Suprapubic skin (tissue), 4 donors: ENCODE measurements at regions not wholly inside any gene's neighbourhood (a gene's known extent, or its start where the extent isn't known, plus 50 kb on each side); places are given as distances from the start of the nearest gene placed in this dataset.

Experiments
- DNase-seq, 2 donors: peaks; one replicate each; pipeline ENCODE4 v3.0.0-alpha.2; 2019; ENCODE audit warnings: low spot score in 2 of 2
- H3K27ac ChIP-seq: fragments of 200-600 bp; sonication (generic); one replicate; pipeline ENCODE4 v1.5.1; 2019
- H3K27me3 ChIP-seq: fragments of 200-600 bp; sonication (generic); one replicate; pipeline ENCODE4 v1.5.1; 2019
- H3K36me3 ChIP-seq: fragments of 200-600 bp; sonication (generic); one replicate; pipeline ENCODE4 v1.5.1; 2019
- H3K4me1 ChIP-seq: fragments of 200-600 bp; sonication (generic); one replicate; pipeline ENCODE4 v1.5.1; 2019
- H3K4me3 ChIP-seq: fragments of 200-600 bp; sonication (generic); one replicate; pipeline ENCODE4 v1.5.1; 2019; ENCODE audit warnings: mild to moderate bottlenecking
- H3K9me3 ChIP-seq: fragments of 200-600 bp; sonication (generic); one replicate; pipeline ENCODE4 v1.5.1; 2019
- CTCF ChIP-seq, 2 donors: fragments of 200-600 bp in 1 of 2; fragments of 450-650 bp in 1 of 2; sonication (generic) in 1 of 2; IDR thresholded peaks; one replicate each; pipeline ENCODE4 v1.5.1; 2016 to 2019; ENCODE audit warnings: antibody characterized with exemption in 2 of 2, mild to moderate bottlenecking in 1 of 2, moderate library complexity in 1 of 2
- EP300 ChIP-seq: sonication (generic); formaldehyde crosslinking; IDR thresholded peaks from one replicate; pipeline ENCODE4 v1.6.1; 2017; ENCODE audit warnings: antibody characterized with exemption
- POLR2A ChIP-seq, 2 donors: fragments of 450-650 bp; IDR thresholded peaks; one replicate each; pipeline ENCODE4 v1.6.1; 2017; ENCODE audit warnings: antibody characterized with exemption in 2 of 2, mild to moderate bottlenecking in 2 of 2, moderate library complexity in 2 of 2
- POLR2AphosphoS5 ChIP-seq, 3 donors: sonication (generic); formaldehyde crosslinking; IDR thresholded peaks; one replicate each; pipeline ENCODE4 v1.6.1; 2017; ENCODE audit warnings: antibody characterized with exemption in 3 of 3
- WGBS: methylation state at CpG from one replicate; pipeline ENCODE4 v1.1.5; 2018; 5-methylcytosine and 5-hydroxymethylcytosine counted together

GRCh38 chr1:175848329-175848728 is 104.9 kb upstream of the TNR start:
- H3K9me3 ChIP-seq = no peaks in the 10 kb centered on the region
- TF ChIP-seq POLR2AphosphoS5 (IDR thresholded peaks at IDR 0.05) (no peak), CTCF (IDR thresholded peaks at IDR 0.05) (no peak), POLR2A (IDR thresholded peaks at IDR 0.05) (no peak), EP300 (no peak)
- WGBS = 44% methylated on average over 5 of the region's 5 CpGs
- DNase-seq = no peak
- no peak overlapping the region for H3K27ac ChIP-seq
- H3K4me3 ChIP-seq = no peak overlapping the region
- H3K4me1 ChIP-seq = no peaks in the 10 kb centered on the region
- peaks cover 2% of the 10 kb centered on the region for H3K27me3 ChIP-seq
- H3K36me3 ChIP-seq = no peaks in the 10 kb centered on the region

- TF ChIP-seq EP300 (no peak), POLR2AphosphoS5 (IDR thresholded peaks at IDR 0.05) (no peak), POLR2A (IDR thresholded peaks at IDR 0.05) (no peak), CTCF (IDR thresholded peaks at IDR 0.05) (no peak)
- peaks cover 5% of the 10 kb centered on the region for H3K27me3 ChIP-seq
- H3K27ac ChIP-seq = no peak overlapping the region
- H3K4me3 ChIP-seq = no peak overlapping the region
- no peak for DNase-seq
- WGBS = 63% methylated on average over 1 of the region's 1 CpG
- no peaks in the 10 kb centered on the region for H3K9me3 ChIP-seq
- H3K4me1 ChIP-seq = no peaks in the 10 kb centered on the region
- H3K36me3 ChIP-seq = no peaks in the 10 kb centered on the region
Measured at GRCh38 chr1:175845985-175846384, 102.6 kb upstream of the TNR start.

- Histone ChIP-seq H3K36me3 (no peaks in the 10 kb centered on the region), H3K4me3 (no peak overlapping the region), H3K27me3 (peaks cover 5% of the 10 kb centered on the region), H3K9me3 (no peaks in the 10 kb centered on the region), H3K4me1 (no peaks in the 10 kb centered on the region), H3K27ac (no peak overlapping the region)
- 41% methylated on average over 3 of the region's 3 CpGs for WGBS
- DNase-seq = no peak
- no peak for TF ChIP-seq CTCF (IDR thresholded peaks at IDR 0.05)
Measured at GRCh38 chr1:175845338-175845737, 101.9 kb upstream of the TNR start.

GRCh38 chr1:175844877-175845276 is 101.5 kb upstream of the TNR start:
- Histone ChIP-seq H3K9me3 (no peaks in the 10 kb centered on the region), H3K27ac (no peak overlapping the region), H3K36me3 (no peaks in the 10 kb centered on the region), H3K27me3 (peaks cover 5% of the 10 kb centered on the region), H3K4me1 (no peaks in the 10 kb centered on the region), H3K4me3 (no peak overlapping the region)
- no peak for DNase-seq
- WGBS = 31% methylated on average over 2 of the region's 2 CpGs
- no peak for TF ChIP-seq EP300
- no peak for TF ChIP-seq POLR2AphosphoS5 (IDR thresholded peaks at IDR 0.05)
- TF ChIP-seq CTCF (IDR thresholded peaks at IDR 0.05) = no peak
- no peak for TF ChIP-seq POLR2A (IDR thresholded peaks at IDR 0.05)

GRCh38 chr1:175842550-175842949 is 99.2 kb upstream of the TNR start:
- no peak overlapping the region for H3K4me3 ChIP-seq
- DNase-seq = no peak
- peaks cover 5% of the 10 kb centered on the region for H3K27me3 ChIP-seq
- WGBS = 67% methylated on average over 1 of the region's 1 CpG
- H3K27ac ChIP-seq = no peak overlapping the region
- no peaks in the 10 kb centered on the region for H3K9me3 ChIP-seq
- TF ChIP-seq EP300 (no peak), POLR2AphosphoS5 (IDR thresholded peaks at IDR 0.05) (no peak), CTCF (IDR thresholded peaks at IDR 0.05) (no peak), POLR2A (IDR thresholded peaks at IDR 0.05) (no peak)
- no peaks in the 10 kb centered on the region for H3K4me1 ChIP-seq
- H3K36me3 ChIP-seq = no peaks in the 10 kb centered on the region
